ENCODE measurements at regions not wholly inside any gene's neighbourhood (a gene's known extent, or its start where the extent isn't known, plus 50 kb on each side); places are given as distances from the start of the nearest gene placed in this dataset.

- H3K27me3 ChIP-seq, result no peaks in the 10 kb centered on the region
- 79 to 92% methylated on average over 1 of the region's 1 CpG for WGBS, 2 donors
- no peaks in the 10 kb centered on the region for H3K9me3 ChIP-seq
- H3K4me3 ChIP-seq, result no peak overlapping the region
- no peak overlapping the region for H3K27ac ChIP-seq
- TF ChIP-seq EP300 (IDR thresholded peaks at IDR 0.05) (no peak), CTCF (IDR thresholded peaks at IDR 0.05) (no peak), POLR2A (IDR thresholded peaks at IDR 0.05) (no peak)
- DNase-seq (ENCODE audit: low spot score in 2 of 2), result no peak
- no peaks in the 10 kb centered on the region for H3K36me3 ChIP-seq
- no peaks in the 10 kb centered on the region for H3K4me1 ChIP-seq
Measured at GRCh38 chr4:28369499-28369898, 1508.9 kb downstream of the STIM2 start.

DNA sequence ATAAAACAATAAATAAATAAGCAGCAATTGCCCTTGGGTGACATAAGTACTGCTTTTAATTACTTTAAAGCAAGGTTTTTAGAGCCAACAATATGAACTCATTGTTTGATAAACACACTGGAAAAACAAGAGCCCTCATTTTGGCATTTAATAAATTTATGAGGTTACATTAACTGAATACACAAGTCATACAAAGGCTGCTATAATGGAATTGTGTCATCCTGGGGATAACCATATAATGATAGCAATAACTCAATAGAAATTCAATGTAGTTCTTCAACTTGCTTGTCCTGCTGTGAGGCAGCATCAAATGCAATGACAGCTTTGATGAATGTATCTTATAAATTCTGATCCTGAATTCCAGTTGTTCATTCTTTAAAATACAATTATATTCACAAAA is 1512.5 kb downstream of the STIM2 start:
- H3K9me3 ChIP-seq, result no peaks in the 10 kb centered on the region
- DNase-seq (ENCODE audit: low spot score in 2 of 2), result no peak
- no peaks in the 10 kb centered on the region for H3K36me3 ChIP-seq
- H3K4me3 ChIP-seq, result no peak overlapping the region
- no peak overlapping the region for H3K27ac ChIP-seq
- no peak for TF ChIP-seq EP300 (IDR thresholded peaks at IDR 0.05)
- TF ChIP-seq POLR2A (IDR thresholded peaks at IDR 0.05), result no peak
- TF ChIP-seq CTCF (IDR thresholded peaks at IDR 0.05), result no peak
- no peaks in the 10 kb centered on the region for H3K27me3 ChIP-seq
- H3K4me1 ChIP-seq, result no peaks in the 10 kb centered on the region

- Histone ChIP-seq H3K27me3 (no peaks in the 10 kb centered on the region), H3K36me3 (no peaks in the 10 kb centered on the region), H3K9me3 (no peaks in the 10 kb centered on the region), H3K4me1 (no peaks in the 10 kb centered on the region), H3K4me3 (no peak overlapping the region), H3K27ac (no peak overlapping the region)
- TF ChIP-seq CTCF (IDR thresholded peaks at IDR 0.05), result no peak
- TF ChIP-seq POLR2A (IDR thresholded peaks at IDR 0.05), result no peak
- 85 to 97% methylated on average over 1 of the region's 1 CpG for WGBS, 2 donors
- no peak for DNase-seq (ENCODE audit: low spot score in 2 of 2)
Measured at GRCh38 chr4:28373601-28374000, 1513.0 kb downstream of the STIM2 start.

- Histone ChIP-seq H3K27me3 (no peaks in the 10 kb centered on the region), H3K27ac (no peak overlapping the region), H3K4me1 (no peaks in the 10 kb centered on the region), H3K9me3 (no peaks in the 10 kb centered on the region), H3K4me3 (no peak overlapping the region), H3K36me3 (no peaks in the 10 kb centered on the region)
- 80 to 83% methylated on average over 6 of the region's 6 CpGs for WGBS, 2 donors
- no peak for DNase-seq (ENCODE audit: low spot score in 2 of 2)
- TF ChIP-seq POLR2A (IDR thresholded peaks at IDR 0.05), result no peak
Measured at GRCh38 chr4:28378109-28378830, 1517.6 kb downstream of the STIM2 start.

GRCh38 chr4:28385801-28386200 is 1525.2 kb downstream of the STIM2 start:
- Histone ChIP-seq H3K36me3 (no peaks in the 10 kb centered on the region), H3K27me3 (no peaks in the 10 kb centered on the region), H3K27ac (no peak overlapping the region), H3K4me3 (no peak overlapping the region), H3K4me1 (no peaks in the 10 kb centered on the region), H3K9me3 (no peaks in the 10 kb centered on the region)
- no peak for TF ChIP-seq CTCF (IDR thresholded peaks at IDR 0.05)
- TF ChIP-seq EP300 (IDR thresholded peaks at IDR 0.05), result no peak
- 84 to 87% methylated on average over 2 of the region's 2 CpGs for WGBS, 2 donors
- DNase-seq (ENCODE audit: low spot score in 2 of 2), result no peak

DNA sequence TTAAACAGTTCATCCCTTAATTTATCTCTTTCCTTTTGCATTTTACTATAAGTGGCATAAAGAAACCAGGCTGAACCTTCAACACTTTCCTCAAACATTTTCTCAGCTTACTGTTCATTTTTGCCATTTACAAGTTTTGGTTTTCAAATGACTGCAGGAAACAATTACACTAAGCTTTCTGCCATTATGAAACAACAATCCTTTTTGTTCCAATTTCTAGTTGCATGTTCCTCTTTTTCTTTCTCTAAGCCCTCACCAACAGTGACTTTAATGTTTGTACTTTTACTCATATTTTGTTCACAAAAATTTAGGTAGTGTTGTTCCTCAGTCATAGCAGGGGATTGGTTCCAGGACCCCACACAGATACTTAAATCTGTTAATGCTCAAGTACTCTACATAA is 1526.1 kb downstream of the STIM2 start:
- Histone ChIP-seq H3K27ac (no peak overlapping the region), H3K27me3 (no peaks in the 10 kb centered on the region), H3K36me3 (no peaks in the 10 kb centered on the region), H3K9me3 (no peaks in the 10 kb centered on the region), H3K4me3 (no peak overlapping the region), H3K4me1 (no peaks in the 10 kb centered on the region)
- TF ChIP-seq POLR2A (IDR thresholded peaks at IDR 0.05) (no peak), CTCF (IDR thresholded peaks at IDR 0.05) (no peak), EP300 (IDR thresholded peaks at IDR 0.05) (no peak)
- DNase-seq (ENCODE audit: low spot score in 2 of 2), result no peak

Measured in tibial nerve (tissue), 4 donors.